ENCODE measurements at regions not wholly inside any gene's neighbourhood (a gene's known extent, or its start where the extent isn't known, plus 50 kb on each side); places are given as distances from the start of the nearest gene placed in this dataset.

- CTCF ChIA-PET = interaction anchor here (0.6 kb wide), 1 partner anchor 277 kb away, joined by 3 read pairs; no protein-coding TSS in a partner anchor
- H3K4me1 ChIP-seq (ENCODE audit: control insufficient read depth in 2 of 2, insufficient read depth in 2 of 2, low read length in 2 of 2) = no peaks in the 10 kb centered on the region
- H2AFZ ChIP-seq (ENCODE audit: insufficient read depth, low read depth, low read length, poor library complexity, severe bottlenecking) = no peak overlapping the region
- WGBS (ENCODE audit: insufficient coverage) = no CpG with 5 or more reads among the region's 2 CpGs
- no peaks in the 10 kb centered on the region for H3K27me3 ChIP-seq (replicated peaks in 1 of 4; ENCODE audit: control extremely low read depth in 1 of 4, control insufficient read depth in 3 of 4, insufficient read depth in 4 of 4, low read length in 3 of 4)
- H3K27ac Mint-ChIP-seq = no peak overlapping the region
- no peaks in the 10 kb centered on the region for H4K20me1 ChIP-seq (ENCODE audit: control insufficient read depth, insufficient read depth, low read length, poor library complexity, severe bottlenecking)
- H3K4me2 ChIP-seq (replicated peaks; ENCODE audit: low read depth, low read length, poor library complexity, severe bottlenecking) = no peak overlapping the region
- intact Hi-C loops (cut with micrococcal nuclease) = no loop called here
- POLR2A ChIA-PET = no interaction called here
- no peaks in the 10 kb centered on the region for H3K9me3 ChIP-seq (ENCODE audit: control extremely low read depth in 1 of 3, control insufficient read depth in 2 of 3, insufficient read depth in 1 of 3, low read length in 2 of 3)
- H3K4me3 Mint-ChIP-seq = no peak overlapping the region
- no peaks in the 10 kb centered on the region for H3K9me3 Mint-ChIP-seq (ENCODE audit: insufficient read depth)
- no peaks in the 10 kb centered on the region for H3K36me3 ChIP-seq (replicated peaks in 1 of 2; ENCODE audit: control extremely low read depth in 1 of 2, control insufficient read depth in 1 of 2, extremely low read depth in 1 of 2, insufficient read depth in 2 of 2, low read length in 1 of 2)
- TF ChIP-seq CTCF (IDR thresholded peaks at IDR 0.05) (no peak), EZH2 (IDR thresholded peaks at IDR 0.05; ENCODE audit: borderline replicate concordance, insufficient read depth, low read depth, low read length, poor library complexity, severe bottlenecking) (no peak)
- no peak overlapping the region for H3K9ac ChIP-seq (ENCODE audit: low read length)
- H3K4me1 Mint-ChIP-seq = no peaks in the 10 kb centered on the region
- no peak overlapping the region for H3K27ac ChIP-seq (ENCODE audit: low read length in 2 of 2)
- H3K4me3 ChIP-seq (ENCODE audit: control extremely low read depth in 1 of 5, extremely low read depth in 1 of 5, insufficient read depth in 1 of 5, low read depth in 2 of 5, low read length in 4 of 5) = no peak overlapping the region
- no peaks in the 10 kb centered on the region for H3K27me3 Mint-ChIP-seq
- no peak for ATAC-seq (ENCODE audit: low read depth)
- DNase-seq = no peak
- no peaks in the 10 kb centered on the region for H3K79me2 ChIP-seq (ENCODE audit: control insufficient read depth, insufficient read depth, low read length)
Measured at GRCh38 chr14:53516261-53516774, 363.2 kb upstream of the DDHD1 start.

GRCh38 chr14:53515276-53515675 is 362.2 kb upstream of the DDHD1 start:
- Histone ChIP-seq H4K20me1 (ENCODE audit: control insufficient read depth, insufficient read depth, low read length, poor library complexity, severe bottlenecking) (no peaks in the 10 kb centered on the region), H2AFZ (ENCODE audit: insufficient read depth, low read depth, low read length, poor library complexity, severe bottlenecking) (no peak overlapping the region), H3K4me2 (replicated peaks; ENCODE audit: low read depth, low read length, poor library complexity, severe bottlenecking) (no peak overlapping the region), H3K79me2 (ENCODE audit: control insufficient read depth, insufficient read depth, low read length) (no peaks in the 10 kb centered on the region), H3K9me3 (ENCODE audit: control extremely low read depth in 1 of 3, control insufficient read depth in 2 of 3, insufficient read depth in 1 of 3, low read length in 2 of 3) (no peaks in the 10 kb centered on the region), H3K27me3 (replicated peaks in 1 of 4; ENCODE audit: control extremely low read depth in 1 of 4, control insufficient read depth in 3 of 4, insufficient read depth in 4 of 4, low read length in 3 of 4) (no peaks in the 10 kb centered on the region), H3K4me3 (ENCODE audit: control extremely low read depth in 1 of 5, extremely low read depth in 1 of 5, insufficient read depth in 1 of 5, low read depth in 2 of 5, low read length in 4 of 5) (no peak overlapping the region), H3K4me1 (ENCODE audit: control insufficient read depth in 2 of 2, insufficient read depth in 2 of 2, low read length in 2 of 2) (no peaks in the 10 kb centered on the region), H3K27ac (ENCODE audit: low read length in 2 of 2) (no peak overlapping the region), H3K9ac (ENCODE audit: low read length) (no peak overlapping the region), H3K36me3 (replicated peaks in 1 of 2; ENCODE audit: control extremely low read depth in 1 of 2, control insufficient read depth in 1 of 2, extremely low read depth in 1 of 2, insufficient read depth in 2 of 2, low read length in 1 of 2) (no peaks in the 10 kb centered on the region)
- no peak overlapping the region for H3K4me3 Mint-ChIP-seq
- 0% methylated on average over 3 of the region's 5 CpGs for WGBS (ENCODE audit: insufficient coverage)
- ChIA-PET POLR2A (no interaction called here), CTCF (no interaction called here)
- DNase-seq = no peak
- no peak for ATAC-seq (ENCODE audit: low read depth)
- TF ChIP-seq CTCF (IDR thresholded peaks at IDR 0.05) (no peak), EZH2 (IDR thresholded peaks at IDR 0.05; ENCODE audit: borderline replicate concordance, insufficient read depth, low read depth, low read length, poor library complexity, severe bottlenecking) (no peak)
- H3K27me3 Mint-ChIP-seq = no peaks in the 10 kb centered on the region
- intact Hi-C loops (cut with micrococcal nuclease) = no loop called here
- no peaks in the 10 kb centered on the region for H3K9me3 Mint-ChIP-seq (ENCODE audit: insufficient read depth)
- no peak overlapping the region for H3K27ac Mint-ChIP-seq
- H3K4me1 Mint-ChIP-seq = no peaks in the 10 kb centered on the region

All from B cell (primary cell).